Epithelial cell of proximal tubule (primary cell): ENCODE measurements at regions not wholly inside any gene's neighbourhood (a gene's known extent, or its start where the extent isn't known, plus 50 kb on each side); places are given as distances from the start of the nearest gene placed in this dataset.

Source experiments
- DNase-seq: peaks from one replicate; pipeline ENCODE4 v3.0.0-alpha.2; 2011; ENCODE audit warnings: low read depth
- H3K4me3 ChIP-seq: 2 replicates; pipeline ENCODE4 v1.5.1; 2011; ENCODE audit warnings: low read depth, mild to moderate bottlenecking, low read length
- TF ChIP-seq, protein P1 (sequence below): conservative IDR thresholded peaks from 2 replicates; pipeline ENCODE4 v1.5.1; 2012; ENCODE audit warnings: low read depth, mild to moderate bottlenecking, low read length

GRCh38 chr5:57940879-57941278 is 458.3 kb upstream of the ACTBL2 start:
- TF ChIP-seq, protein P1, sequence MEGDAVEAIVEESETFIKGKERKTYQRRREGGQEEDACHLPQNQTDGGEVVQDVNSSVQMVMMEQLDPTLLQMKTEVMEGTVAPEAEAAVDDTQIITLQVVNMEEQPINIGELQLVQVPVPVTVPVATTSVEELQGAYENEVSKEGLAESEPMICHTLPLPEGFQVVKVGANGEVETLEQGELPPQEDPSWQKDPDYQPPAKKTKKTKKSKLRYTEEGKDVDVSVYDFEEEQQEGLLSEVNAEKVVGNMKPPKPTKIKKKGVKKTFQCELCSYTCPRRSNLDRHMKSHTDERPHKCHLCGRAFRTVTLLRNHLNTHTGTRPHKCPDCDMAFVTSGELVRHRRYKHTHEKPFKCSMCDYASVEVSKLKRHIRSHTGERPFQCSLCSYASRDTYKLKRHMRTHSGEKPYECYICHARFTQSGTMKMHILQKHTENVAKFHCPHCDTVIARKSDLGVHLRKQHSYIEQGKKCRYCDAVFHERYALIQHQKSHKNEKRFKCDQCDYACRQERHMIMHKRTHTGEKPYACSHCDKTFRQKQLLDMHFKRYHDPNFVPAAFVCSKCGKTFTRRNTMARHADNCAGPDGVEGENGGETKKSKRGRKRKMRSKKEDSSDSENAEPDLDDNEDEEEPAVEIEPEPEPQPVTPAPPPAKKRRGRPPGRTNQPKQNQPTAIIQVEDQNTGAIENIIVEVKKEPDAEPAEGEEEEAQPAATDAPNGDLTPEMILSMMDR, result no peak
- no peak for DNase-seq

GRCh38 chr5:57940236-57940635 is 457.6 kb upstream of the ACTBL2 start:
- H3K4me3 ChIP-seq, result no peak overlapping the region
- no peak for DNase-seq
- TF ChIP-seq, protein P1, result no peak

More at GRCh38 chr5:57940879-57941278, 458.3 kb upstream of the ACTBL2 start:
- no peak overlapping the region for H3K4me3 ChIP-seq

GRCh38 chr5:57939771-57940170 is 457.2 kb upstream of the ACTBL2 start:
- TF ChIP-seq, protein P1, result no peak
- no peak for DNase-seq
- H3K4me3 ChIP-seq, result no peak overlapping the region

DNA sequence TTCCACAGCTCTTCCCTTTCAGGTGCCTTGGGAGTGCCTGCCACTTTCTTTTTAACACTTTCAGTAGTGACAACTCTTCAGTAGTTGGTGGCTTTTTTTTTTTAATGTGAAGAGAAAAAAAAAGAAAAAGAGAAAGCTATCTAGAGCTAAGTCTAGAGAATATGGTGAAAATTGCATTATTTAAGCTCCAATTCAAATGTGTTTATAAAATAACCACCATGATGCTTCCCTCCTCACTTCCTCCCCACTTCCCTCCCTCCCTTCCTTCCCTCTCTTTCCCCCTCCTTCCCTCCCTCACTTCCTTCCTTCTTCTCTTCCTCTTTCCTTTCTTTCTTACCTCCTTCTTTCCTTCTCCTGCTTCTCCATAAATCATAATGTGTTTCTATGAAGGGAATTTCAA is 456.7 kb upstream of the ACTBL2 start:
- H3K4me3 ChIP-seq, result no peak overlapping the region
- TF ChIP-seq, protein P1, result no peak
- no peak for DNase-seq

GRCh38 chr5:57938174-57938557 is 455.6 kb upstream of the ACTBL2 start:
- TF ChIP-seq, protein P1, result no peak
- DNase-seq, result no peak
- H3K4me3 ChIP-seq, result no peak overlapping the region

DNA sequence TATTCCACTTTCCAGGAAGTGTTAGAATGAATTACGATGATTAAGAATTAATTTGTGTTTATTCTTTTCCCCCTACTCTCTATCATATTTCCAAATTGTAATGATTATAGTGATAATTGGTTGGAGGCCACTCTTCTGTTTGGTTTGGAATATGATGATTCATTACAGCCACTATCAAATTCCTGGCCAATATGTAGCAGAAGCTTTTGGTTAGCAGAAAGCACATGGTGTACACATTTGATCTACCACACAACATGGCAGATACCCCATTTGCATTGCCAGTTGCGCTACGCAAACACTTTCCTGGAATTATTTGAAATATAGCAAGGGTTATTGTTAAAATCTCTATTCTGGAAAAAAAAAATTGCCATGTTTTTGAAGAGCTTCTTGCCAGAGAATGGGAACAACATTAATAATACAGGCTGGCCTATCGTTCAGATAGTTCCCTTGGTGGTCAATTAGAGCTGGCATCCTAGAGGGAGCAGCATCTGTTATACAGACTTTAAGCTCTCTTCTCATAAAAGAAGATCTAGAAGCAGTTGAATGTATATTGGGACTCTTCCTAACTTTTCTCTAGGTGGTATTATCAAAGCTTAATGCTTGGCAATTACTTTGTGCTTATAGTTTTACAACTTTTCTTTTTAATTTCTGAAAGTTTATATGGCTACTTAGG is 455.0 kb upstream of the ACTBL2 start:
- no peak for DNase-seq
- no peak overlapping the region for H3K4me3 ChIP-seq
- TF ChIP-seq, protein P1, result no peak

GRCh38 chr5:57937025-57937424 is 454.4 kb upstream of the ACTBL2 start:
- TF ChIP-seq, protein P1, result no peak
- H3K4me3 ChIP-seq, result no peak overlapping the region
- DNase-seq, result no peak
